MG63 (cell line): ENCODE measurements at regions not wholly inside any gene's neighbourhood (a gene's known extent, or its start where the extent isn't known, plus 50 kb on each side); places are given as distances from the start of the nearest gene placed in this dataset.

Experiments used
- DNase-seq: peaks from one replicate; pipeline ENCODE4 v3.0.0-alpha.2; 2020
- H3K27me3 ChIP-seq: fragments of 250-450 bp; sonication (Bioruptor Pico); 2 replicates; pipeline ENCODE4 v1.5.1; 2020; ENCODE audit warnings: mild to moderate bottlenecking, moderate library complexity
- H3K36me3 ChIP-seq: fragments of 250-450 bp; sonication (Bioruptor Pico); 2 replicates; pipeline ENCODE4 v1.5.1; 2020; ENCODE audit warnings: mild to moderate bottlenecking, moderate library complexity
- H3K4me3 ChIP-seq: fragments of 250-450 bp; sonication (Bioruptor Pico); 2 replicates; pipeline ENCODE4 v1.5.1; 2020; ENCODE audit warnings: mild to moderate bottlenecking, moderate library complexity
- H3K9me3 ChIP-seq: fragments of 250-450 bp; sonication (Bioruptor Pico); 2 replicates; pipeline ENCODE4 v1.5.1; 2020; ENCODE audit warnings: mild to moderate bottlenecking, moderate library complexity

DNA sequence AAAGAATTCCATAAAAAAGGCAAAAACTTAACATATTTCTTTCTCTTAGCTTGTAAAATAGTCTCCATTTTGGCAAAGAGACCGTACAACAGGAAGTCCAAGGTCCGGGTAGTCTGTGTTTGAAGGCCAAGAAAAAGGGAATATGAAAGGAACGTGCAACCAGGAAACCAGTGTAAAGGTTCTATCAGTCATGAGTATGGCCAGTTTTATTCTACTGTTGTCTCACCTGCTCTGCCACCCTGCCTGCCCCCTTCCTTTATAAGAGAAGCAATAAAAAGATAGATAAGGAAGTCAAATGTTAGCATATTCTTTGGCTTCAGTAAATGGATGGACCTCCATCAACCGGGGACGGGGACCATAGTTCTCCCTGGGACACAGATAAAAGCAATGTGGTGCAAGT is 370.6 kb upstream of the ROBO2 start:
- H3K9me3 ChIP-seq, result no peaks in the 10 kb centered on the region
- no peaks in the 10 kb centered on the region for H3K36me3 ChIP-seq
- H3K27me3 ChIP-seq, result no peaks in the 10 kb centered on the region
- no peak for DNase-seq
- H3K4me3 ChIP-seq, result no peak overlapping the region

DNA sequence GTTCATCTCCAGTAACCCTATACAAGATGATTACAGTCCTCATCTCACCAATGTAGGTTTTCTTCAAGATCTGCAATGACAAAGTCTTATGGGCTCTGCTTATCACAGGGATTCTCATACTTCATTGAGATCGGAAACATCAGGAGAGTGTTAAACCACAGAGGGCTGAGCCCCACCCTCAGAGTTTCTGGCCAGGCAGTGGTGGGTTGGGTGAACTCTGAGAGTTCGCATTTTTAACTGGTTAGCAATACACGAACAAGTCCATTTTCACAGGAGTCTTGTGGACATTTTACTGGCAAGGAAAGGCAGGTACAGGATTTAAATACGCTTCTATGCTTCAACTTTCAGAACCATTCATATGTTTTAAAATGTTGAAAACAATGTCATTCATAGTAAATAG is 366.7 kb upstream of the ROBO2 start:
- H3K9me3 ChIP-seq, result no peaks in the 10 kb centered on the region

DNA sequence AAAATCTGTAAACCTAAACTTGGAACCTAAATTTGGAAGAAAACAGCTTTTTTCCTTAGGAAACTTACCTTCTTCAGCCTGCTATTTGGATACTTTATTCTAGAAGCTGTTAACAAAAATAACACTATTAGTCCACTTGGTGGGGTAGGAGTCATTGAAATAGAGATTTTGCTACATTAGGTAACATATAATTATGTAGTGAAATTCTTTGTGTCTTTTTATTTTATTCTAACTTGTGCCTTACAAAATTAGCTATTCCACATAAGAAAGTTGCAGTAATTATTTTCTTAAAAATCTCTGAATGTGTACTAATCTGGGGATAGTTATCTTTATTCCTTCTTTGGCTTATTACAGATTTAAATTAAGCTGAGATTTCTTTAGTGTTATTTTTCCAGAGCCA is 360.4 kb upstream of the ROBO2 start:
- DNase-seq, result no peak
- Histone ChIP-seq H3K4me3 (no peak overlapping the region), H3K27me3 (no peaks in the 10 kb centered on the region), H3K36me3 (no peaks in the 10 kb centered on the region), H3K9me3 (no peaks in the 10 kb centered on the region)

More for the DNA sequence above, 366.7 kb upstream of the ROBO2 start:
- Histone ChIP-seq H3K27me3 (no peaks in the 10 kb centered on the region), H3K36me3 (no peaks in the 10 kb centered on the region), H3K4me3 (no peak overlapping the region)
- no peak for DNase-seq

DNA sequence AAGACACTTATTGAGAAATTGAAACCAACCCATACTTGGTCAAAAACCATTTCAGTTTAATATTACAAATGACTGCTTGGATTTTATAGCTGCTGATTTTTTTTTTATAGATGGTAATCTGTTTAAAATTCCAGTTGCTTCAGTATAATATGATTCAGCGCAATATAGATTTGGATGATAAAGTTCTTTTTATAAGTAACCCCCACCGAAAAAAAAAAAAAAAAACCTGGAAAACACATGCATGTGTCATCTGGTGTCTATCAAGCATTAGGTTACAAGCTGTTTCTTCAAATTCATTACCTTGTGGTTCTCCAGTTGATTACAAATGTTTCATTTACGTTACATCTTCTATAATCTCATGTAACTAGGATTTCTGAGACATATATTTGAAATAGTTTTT is 356.6 kb upstream of the ROBO2 start:
- H3K9me3 ChIP-seq, result no peaks in the 10 kb centered on the region
- H3K4me3 ChIP-seq, result no peak overlapping the region
- H3K27me3 ChIP-seq, result no peaks in the 10 kb centered on the region
- no peak for DNase-seq
- no peaks in the 10 kb centered on the region for H3K36me3 ChIP-seq

DNA sequence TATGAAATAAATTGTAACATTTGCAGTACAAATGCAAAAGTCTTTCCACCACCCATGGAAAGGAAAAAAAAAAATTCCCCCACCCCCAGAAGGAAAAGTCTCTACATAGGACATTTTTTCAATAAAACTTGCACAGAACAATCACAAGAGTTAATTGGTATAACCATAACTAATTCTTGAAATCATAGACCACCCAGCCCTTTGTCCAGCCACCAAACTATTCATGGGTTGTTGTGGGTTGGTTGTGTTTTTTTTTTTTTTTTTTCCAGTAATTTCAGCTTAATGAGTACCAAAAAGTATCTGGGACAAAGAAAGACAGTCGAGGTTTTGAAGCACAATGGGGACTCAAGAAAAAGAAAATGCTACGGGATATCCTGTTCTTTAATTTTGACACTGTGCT is 355.0 kb upstream of the ROBO2 start:
- Histone ChIP-seq H3K4me3 (no peak overlapping the region), H3K36me3 (no peaks in the 10 kb centered on the region), H3K9me3 (no peaks in the 10 kb centered on the region), H3K27me3 (no peaks in the 10 kb centered on the region)
- no peak for DNase-seq

DNA sequence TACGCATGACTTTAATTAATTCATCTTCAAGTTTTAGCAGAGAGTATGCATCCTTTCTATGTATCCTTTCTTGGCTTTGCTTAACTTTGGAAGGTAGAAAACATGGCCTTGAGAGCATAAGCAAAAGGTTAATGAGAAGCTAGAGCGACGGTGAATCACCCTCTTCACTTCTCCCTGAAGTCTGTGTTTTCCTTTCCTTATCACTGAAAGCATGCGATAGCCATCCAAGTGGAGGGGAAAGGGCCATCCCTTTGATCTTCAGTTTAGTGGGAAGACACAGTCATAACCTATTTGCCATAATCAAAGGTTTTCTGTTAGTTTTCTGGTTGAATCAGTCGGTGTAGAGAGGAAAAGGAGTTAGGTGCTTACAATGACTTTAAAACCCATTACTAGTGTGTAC is 354.0 kb upstream of the ROBO2 start:
- no peak for DNase-seq
- H3K36me3 ChIP-seq, result no peaks in the 10 kb centered on the region
- H3K4me3 ChIP-seq, result no peak overlapping the region
- no peaks in the 10 kb centered on the region for H3K27me3 ChIP-seq
- no peaks in the 10 kb centered on the region for H3K9me3 ChIP-seq

DNA sequence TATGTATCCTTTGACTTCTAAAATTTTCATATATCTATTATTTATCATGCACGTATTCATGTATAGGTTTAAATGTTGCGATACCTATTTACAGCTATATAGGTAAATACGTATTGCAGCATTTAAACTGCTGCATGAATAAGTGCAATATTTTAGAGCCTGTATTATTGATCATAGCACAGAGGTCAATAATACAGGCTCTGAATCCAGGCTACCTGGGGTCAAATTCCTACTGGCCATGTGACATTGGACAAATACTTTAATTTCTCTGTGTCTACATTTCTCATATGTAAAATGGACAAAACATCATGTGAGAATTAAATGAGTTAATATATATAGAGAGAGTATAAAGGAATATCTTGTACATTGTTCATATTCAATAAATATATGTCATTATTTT is 352.9 kb upstream of the ROBO2 start:
- no peak overlapping the region for H3K4me3 ChIP-seq
- no peak for DNase-seq
- H3K9me3 ChIP-seq, result no peaks in the 10 kb centered on the region
- H3K36me3 ChIP-seq, result no peaks in the 10 kb centered on the region
- H3K27me3 ChIP-seq, result no peaks in the 10 kb centered on the region

DNA sequence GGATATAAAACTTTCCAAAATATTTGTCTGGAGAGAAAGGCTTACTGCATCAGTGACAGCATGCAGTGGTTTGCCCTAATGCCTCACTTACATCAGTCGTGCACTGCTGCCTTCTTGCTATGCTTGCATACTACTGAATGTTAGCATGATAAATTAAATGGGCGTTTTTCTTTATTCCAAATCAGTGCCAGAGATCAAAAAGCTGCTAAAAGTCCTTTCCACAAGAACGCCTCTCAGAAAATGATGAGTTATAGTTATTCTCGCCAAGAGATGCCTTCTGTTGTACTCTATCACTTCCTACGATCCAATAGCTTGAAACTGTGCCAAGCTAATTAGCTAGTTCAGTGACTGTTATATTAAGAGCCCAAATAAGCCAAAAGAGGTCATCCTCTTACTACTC is 345.8 kb upstream of the ROBO2 start:
- DNase-seq, result no peak
- no peak overlapping the region for H3K4me3 ChIP-seq
- no peaks in the 10 kb centered on the region for H3K9me3 ChIP-seq
- no peaks in the 10 kb centered on the region for H3K27me3 ChIP-seq
- H3K36me3 ChIP-seq, result no peaks in the 10 kb centered on the region

DNA sequence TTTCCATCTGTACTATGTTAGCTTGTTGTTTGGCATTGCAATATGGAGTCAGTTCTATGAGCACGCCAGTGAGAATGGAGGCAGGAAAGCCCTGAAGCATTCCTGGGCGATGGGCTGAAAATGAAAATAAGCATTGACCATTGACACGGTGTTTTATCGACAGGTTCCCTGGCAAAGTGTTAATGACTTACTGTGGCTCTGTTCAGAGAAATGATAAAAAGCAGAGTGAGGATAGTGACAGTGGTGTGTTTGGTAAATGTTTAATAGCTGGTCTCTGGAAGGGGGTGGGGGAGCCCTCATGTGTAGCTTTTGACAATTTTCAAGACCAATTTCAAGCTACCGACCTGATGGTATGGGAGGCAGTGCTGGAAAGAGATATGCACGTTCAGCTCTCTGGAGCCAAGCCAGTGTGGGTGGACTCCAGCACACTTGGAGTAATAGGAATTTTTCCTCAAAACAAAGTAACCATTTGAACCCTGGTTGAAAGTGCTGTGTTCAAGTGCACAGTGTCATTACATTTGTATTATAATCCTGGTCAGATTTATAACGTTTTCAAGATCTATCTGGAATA is 341.7 kb upstream of the ROBO2 start:
- no peak overlapping the region for H3K4me3 ChIP-seq
- no peaks in the 10 kb centered on the region for H3K9me3 ChIP-seq
- H3K27me3 ChIP-seq, result no peaks in the 10 kb centered on the region
- no peak for DNase-seq
- no peaks in the 10 kb centered on the region for H3K36me3 ChIP-seq

DNA sequence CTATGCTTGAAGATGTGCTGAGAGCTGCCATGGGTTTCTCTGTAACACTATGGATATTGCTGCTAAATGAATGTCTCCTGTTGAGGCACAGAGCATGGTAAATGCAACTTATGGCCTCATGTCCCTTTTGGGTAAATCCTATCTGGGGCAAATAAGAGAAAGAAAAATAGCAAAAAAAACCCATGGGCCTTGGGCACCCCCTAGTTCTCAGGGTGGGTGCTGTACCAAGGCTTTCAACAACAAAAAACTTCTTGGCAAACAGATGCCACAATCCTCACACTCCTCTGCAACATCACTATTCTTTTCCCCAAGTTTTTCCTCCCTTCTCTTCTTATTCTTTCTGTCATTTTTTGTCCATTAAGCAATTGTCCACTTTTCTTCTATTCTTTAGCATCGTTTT is 340.1 kb upstream of the ROBO2 start:
- H3K4me3 ChIP-seq, result no peak overlapping the region
- H3K36me3 ChIP-seq, result no peaks in the 10 kb centered on the region
- DNase-seq, result no peak
- H3K9me3 ChIP-seq, result no peaks in the 10 kb centered on the region
- no peaks in the 10 kb centered on the region for H3K27me3 ChIP-seq

DNA sequence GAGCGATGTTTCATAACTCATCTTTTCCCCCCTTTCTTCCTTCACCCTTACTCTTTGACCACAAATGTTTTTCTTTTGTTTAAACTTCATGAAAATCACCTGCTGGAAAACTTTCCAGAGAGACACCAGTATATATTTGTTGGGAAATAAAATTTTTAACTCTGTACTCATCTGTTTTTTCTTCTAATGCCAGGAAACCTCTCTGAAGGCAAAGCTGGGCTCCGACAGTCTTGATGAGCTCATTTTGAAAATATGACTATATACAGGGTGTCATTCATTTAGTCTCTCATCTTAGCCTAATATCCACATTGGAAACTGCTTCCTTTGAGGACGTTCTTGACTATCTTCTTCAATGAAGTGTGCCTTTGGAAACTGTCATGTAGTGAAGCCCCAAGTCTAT is 339.6 kb upstream of the ROBO2 start:
- no peaks in the 10 kb centered on the region for H3K27me3 ChIP-seq
- no peaks in the 10 kb centered on the region for H3K36me3 ChIP-seq
- H3K9me3 ChIP-seq, result no peaks in the 10 kb centered on the region
- no peak for DNase-seq
- no peak overlapping the region for H3K4me3 ChIP-seq

DNA sequence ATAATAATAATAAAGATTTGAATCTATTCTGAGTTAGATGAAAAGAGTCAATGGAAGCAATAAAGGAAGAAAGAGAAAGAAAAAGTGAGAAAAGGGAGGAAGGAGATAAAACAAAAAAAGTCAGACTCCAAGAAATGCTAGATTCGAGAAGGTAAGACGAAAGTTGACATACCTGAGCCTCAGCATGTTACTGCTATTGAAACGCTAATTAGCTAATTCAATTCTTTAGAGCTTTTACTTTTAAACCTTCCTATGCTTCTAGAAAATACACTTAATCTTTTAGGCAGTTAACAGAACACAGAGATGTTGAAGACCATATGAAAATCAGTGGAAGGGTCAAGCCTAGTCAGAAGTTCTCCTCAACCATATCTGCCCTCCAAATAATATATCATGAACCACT is 337.2 kb upstream of the ROBO2 start:
- no peaks in the 10 kb centered on the region for H3K27me3 ChIP-seq
- no peak for DNase-seq
- no peaks in the 10 kb centered on the region for H3K36me3 ChIP-seq
- H3K4me3 ChIP-seq, result no peak overlapping the region
- H3K9me3 ChIP-seq, result no peaks in the 10 kb centered on the region

DNA sequence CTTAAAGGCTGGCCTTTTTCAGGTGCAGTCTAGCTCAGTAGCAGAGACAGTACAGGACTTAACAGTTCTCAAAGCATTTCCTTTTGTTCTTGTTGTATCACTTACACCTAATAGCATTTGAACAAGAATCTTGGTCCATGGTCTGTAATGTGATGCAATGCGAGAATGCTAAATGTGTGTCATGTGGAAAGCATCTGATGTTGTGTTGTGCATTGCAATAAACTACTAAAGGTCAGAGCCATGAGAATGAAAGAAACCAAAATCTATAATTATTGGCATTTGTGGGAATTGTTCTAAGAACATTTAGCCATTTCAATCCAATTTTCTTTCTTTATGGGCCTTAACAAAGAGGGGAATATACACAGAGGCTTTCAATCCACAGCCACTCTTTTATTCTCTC is 324.5 kb upstream of the ROBO2 start:
- Histone ChIP-seq H3K9me3 (no peaks in the 10 kb centered on the region), H3K4me3 (no peak overlapping the region), H3K27me3 (no peaks in the 10 kb centered on the region), H3K36me3 (no peaks in the 10 kb centered on the region)
- no peak for DNase-seq

DNA sequence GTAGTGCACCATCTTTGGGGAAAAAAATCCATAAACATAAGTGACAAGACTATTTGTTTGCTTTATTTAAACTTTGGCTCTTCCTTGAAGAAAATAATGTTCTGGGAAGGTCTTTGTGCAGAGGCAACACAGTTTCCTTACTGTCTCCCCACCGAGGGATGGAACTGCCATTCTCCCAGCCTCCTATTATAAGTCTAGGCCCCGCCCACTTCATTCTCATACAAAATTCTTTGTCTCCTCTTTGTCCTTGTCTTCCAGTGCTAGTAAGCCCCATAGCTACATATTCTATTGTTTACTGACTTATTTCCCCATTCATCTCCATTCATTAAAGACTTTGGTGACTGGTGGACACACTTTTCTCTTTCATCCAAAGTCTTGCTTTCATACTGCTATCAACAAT is 316.5 kb upstream of the ROBO2 start:
- no peaks in the 10 kb centered on the region for H3K27me3 ChIP-seq
- no peak for DNase-seq
- H3K36me3 ChIP-seq, result no peaks in the 10 kb centered on the region
- H3K4me3 ChIP-seq, result no peak overlapping the region
- no peaks in the 10 kb centered on the region for H3K9me3 ChIP-seq

DNA sequence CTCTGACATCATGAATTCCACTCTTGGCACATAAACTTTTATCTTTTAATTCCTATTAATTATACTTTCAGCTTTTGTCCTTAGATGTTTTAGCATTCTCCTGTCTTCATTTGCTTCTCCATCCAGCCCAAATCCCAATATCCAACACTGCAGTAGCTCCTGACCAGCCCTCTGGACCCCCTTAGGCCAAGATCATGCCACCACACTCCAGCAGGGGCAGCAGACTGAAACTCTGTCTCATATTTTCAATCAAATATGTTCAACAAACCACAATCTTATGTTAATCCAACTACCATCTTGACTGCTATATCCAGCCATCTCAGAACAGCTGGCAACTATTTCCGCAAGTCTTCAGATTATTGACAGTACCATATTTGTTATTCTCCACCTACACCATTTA is 315.8 kb upstream of the ROBO2 start:
- H3K36me3 ChIP-seq, result no peaks in the 10 kb centered on the region
- H3K9me3 ChIP-seq, result no peaks in the 10 kb centered on the region
- no peaks in the 10 kb centered on the region for H3K27me3 ChIP-seq
- H3K4me3 ChIP-seq, result no peak overlapping the region
- no peak for DNase-seq

DNA sequence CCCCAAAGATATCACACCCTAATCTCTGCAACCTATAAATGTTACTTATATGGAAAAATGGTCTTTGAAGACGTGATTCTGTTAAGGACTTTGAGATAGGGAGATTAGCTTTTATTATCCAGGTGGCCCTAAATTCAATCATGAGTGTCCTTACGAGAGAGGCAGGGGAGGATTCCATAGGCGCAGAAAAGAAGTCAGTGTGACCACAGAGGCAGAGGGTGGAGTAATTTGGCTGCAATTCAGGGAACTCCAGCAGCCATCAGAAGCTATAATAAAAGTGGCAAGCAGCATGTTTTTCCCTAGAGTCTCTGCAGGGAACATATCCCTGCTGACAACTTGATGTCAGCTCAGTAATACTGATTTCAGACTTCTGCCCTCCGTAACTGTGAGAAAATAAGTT is 315.2 kb upstream of the ROBO2 start:
- no peaks in the 10 kb centered on the region for H3K9me3 ChIP-seq
- DNase-seq, result no peak
- H3K27me3 ChIP-seq, result no peaks in the 10 kb centered on the region
- H3K36me3 ChIP-seq, result no peaks in the 10 kb centered on the region
- no peak overlapping the region for H3K4me3 ChIP-seq

DNA sequence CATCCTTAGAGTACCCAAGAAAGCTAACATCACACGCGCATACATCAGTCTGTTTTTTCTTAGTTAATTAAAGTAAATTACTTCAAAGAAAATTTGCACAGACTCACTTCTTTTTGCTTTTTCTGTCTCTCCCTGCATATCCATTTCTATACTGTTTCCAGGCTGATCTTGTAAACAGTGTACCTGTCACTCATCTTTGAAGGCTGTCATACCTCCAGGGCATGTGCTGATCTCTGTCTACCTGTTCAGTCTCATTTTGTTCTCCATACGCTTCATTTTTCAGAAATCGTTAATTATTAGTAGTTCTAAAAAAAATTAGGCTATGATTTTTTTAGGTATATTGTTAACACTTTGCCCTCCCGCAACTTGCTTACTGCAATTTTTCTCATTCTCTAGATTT is 313.9 kb upstream of the ROBO2 start:
- Histone ChIP-seq H3K36me3 (no peaks in the 10 kb centered on the region), H3K4me3 (no peak overlapping the region), H3K9me3 (no peaks in the 10 kb centered on the region), H3K27me3 (no peaks in the 10 kb centered on the region)
- DNase-seq, result no peak

DNA sequence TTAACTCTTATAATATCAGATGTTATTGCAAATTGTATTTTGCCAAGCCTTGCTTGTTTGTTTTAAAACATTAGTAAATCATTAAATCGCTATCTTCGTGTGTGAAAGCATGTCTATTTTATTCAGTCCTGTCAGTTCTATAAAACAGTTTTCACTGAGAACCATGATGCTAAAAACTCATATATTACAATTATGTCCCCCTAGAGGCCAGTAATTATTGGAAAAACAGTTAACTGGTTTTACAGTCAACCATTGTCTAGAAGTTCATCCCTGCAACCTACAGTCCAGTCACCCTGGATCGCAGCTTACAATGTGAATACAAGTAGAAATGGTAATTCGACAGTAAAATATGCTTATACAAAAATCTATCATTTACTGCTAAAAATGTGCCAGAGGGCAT is 311.5 kb upstream of the ROBO2 start:
- no peaks in the 10 kb centered on the region for H3K36me3 ChIP-seq
- no peaks in the 10 kb centered on the region for H3K9me3 ChIP-seq
- no peak overlapping the region for H3K4me3 ChIP-seq
- no peaks in the 10 kb centered on the region for H3K27me3 ChIP-seq
- no peak for DNase-seq

DNA sequence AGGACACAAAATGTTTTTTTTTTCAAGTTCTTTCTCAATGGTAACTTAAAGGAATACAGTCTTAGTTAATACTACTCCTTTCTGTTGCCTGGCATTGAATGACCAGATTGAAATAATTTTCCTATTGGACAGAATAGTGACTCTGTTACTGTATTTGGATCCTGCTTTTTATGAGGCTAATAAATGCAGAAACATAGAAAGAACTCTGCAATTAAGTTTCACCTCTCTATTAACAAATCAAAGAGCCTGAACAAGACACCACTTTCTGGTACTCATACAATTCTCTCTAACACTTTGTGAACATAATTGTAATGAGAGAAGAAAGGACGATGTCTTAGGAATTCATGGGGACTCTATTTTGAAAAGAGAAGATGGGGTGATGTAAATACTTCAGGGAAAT is 308.4 kb upstream of the ROBO2 start:
- no peak for DNase-seq
- Histone ChIP-seq H3K9me3 (no peaks in the 10 kb centered on the region), H3K27me3 (no peaks in the 10 kb centered on the region)

More for the DNA sequence above, 308.4 kb upstream of the ROBO2 start:
- Histone ChIP-seq H3K36me3 (no peaks in the 10 kb centered on the region), H3K4me3 (no peak overlapping the region)
